ENCODE measurements at regions not wholly inside any gene's neighbourhood (a gene's known extent, or its start where the extent isn't known, plus 50 kb on each side); places are given as distances from the start of the nearest gene placed in this dataset.

GRCh38 chr6:45806172-45806571 lies 209.5 kb downstream of the CLIC5 start:
- H3K9me3 ChIP-seq (ENCODE audit: control insufficient read depth, insufficient read depth, low read length), result no peaks in the 10 kb centered on the region
- H3K4me1 ChIP-seq (ENCODE audit: control insufficient read depth, insufficient read depth, low read length), result no peaks in the 10 kb centered on the region
- H3K9me3 Mint-ChIP-seq, result no peaks in the 10 kb centered on the region
- no peak overlapping the region for H3K4me3 Mint-ChIP-seq
- intact Hi-C loops (cut with micrococcal nuclease), result no loop called here
- H3K27ac ChIP-seq (ENCODE audit: low read length), result no peak overlapping the region
- no peak for DNase-seq
- TF ChIP-seq CTCF (IDR thresholded peaks at IDR 0.05), result no peak
- no peak overlapping the region for H3K27ac Mint-ChIP-seq
- no peaks in the 10 kb centered on the region for H3K36me3 Mint-ChIP-seq
- H3K4me3 ChIP-seq (ENCODE audit: low read length), result no peak overlapping the region
- peaks cover 0 to 5% of the 10 kb centered on the region in 2 donors for H3K4me1 Mint-ChIP-seq
- H3K27me3 Mint-ChIP-seq (ENCODE audit: low read depth in 2 of 2), result peaks cover 0 to 18% of the 10 kb centered on the region in 2 donors
- ATAC-seq, result no peak
- H3K27me3 ChIP-seq (ENCODE audit: control insufficient read depth, insufficient read depth, low read length), result no peaks in the 10 kb centered on the region
- H3K36me3 ChIP-seq (ENCODE audit: control insufficient read depth, insufficient read depth, low read length), result no peaks in the 10 kb centered on the region
- 16% methylated on average over 1 of the region's 1 CpG for WGBS (ENCODE audit: insufficient coverage)

- H3K4me1 ChIP-seq (ENCODE audit: control insufficient read depth, insufficient read depth, low read length), result no peaks in the 10 kb centered on the region
- Mint-ChIP-seq H3K4me1 (no peaks in the 10 kb centered on the region), H3K27ac (no peak overlapping the region), H3K36me3 (no peaks in the 10 kb centered on the region), H3K27me3 (ENCODE audit: low read depth in 2 of 2) (no peaks in the 10 kb centered on the region), H3K4me3 (no peak overlapping the region), H3K9me3 (no peaks in the 10 kb centered on the region)
- no peak overlapping the region for H3K27ac ChIP-seq (ENCODE audit: low read length)
- H3K36me3 ChIP-seq (ENCODE audit: control insufficient read depth, insufficient read depth, low read length), result no peaks in the 10 kb centered on the region
- H3K9me3 ChIP-seq (ENCODE audit: control insufficient read depth, insufficient read depth, low read length), result no peaks in the 10 kb centered on the region
- ATAC-seq (no peak), DNase-seq (no peak)
- WGBS (ENCODE audit: insufficient coverage), result 96% methylated on average over 4 of the region's 4 CpGs
- no peak for TF ChIP-seq CTCF (IDR thresholded peaks at IDR 0.05)
- H3K4me3 ChIP-seq (ENCODE audit: low read length), result no peak overlapping the region
- intact Hi-C loops (cut with micrococcal nuclease), result no loop called here
- H3K27me3 ChIP-seq (ENCODE audit: control insufficient read depth, insufficient read depth, low read length), result no peaks in the 10 kb centered on the region
These were observed 212.6 kb downstream of the CLIC5 start for GRCh38 chr6:45803071-45803470.

GRCh38 chr6:45801471-45802289 lies 214.0 kb downstream of the CLIC5 start:
- Histone ChIP-seq H3K27me3 (ENCODE audit: control insufficient read depth, insufficient read depth, low read length) (no peaks in the 10 kb centered on the region), H3K27ac (ENCODE audit: low read length) (no peak overlapping the region), H3K9me3 (ENCODE audit: control insufficient read depth, insufficient read depth, low read length) (no peaks in the 10 kb centered on the region), H3K4me3 (ENCODE audit: low read length) (no peak overlapping the region), H3K36me3 (ENCODE audit: control insufficient read depth, insufficient read depth, low read length) (no peaks in the 10 kb centered on the region), H3K4me1 (ENCODE audit: control insufficient read depth, insufficient read depth, low read length) (no peaks in the 10 kb centered on the region)
- H3K27me3 Mint-ChIP-seq (ENCODE audit: low read depth in 2 of 2), result peaks cover 0 to 3% of the 10 kb centered on the region in 2 donors
- intact Hi-C loops (cut with micrococcal nuclease), result no loop called here
- ATAC-seq (no peak), DNase-seq (no peak)
- H3K27ac Mint-ChIP-seq, result no peak overlapping the region
- H3K4me1 Mint-ChIP-seq, result no peaks in the 10 kb centered on the region
- H3K4me3 Mint-ChIP-seq, result no peak overlapping the region
- no peaks in the 10 kb centered on the region for H3K9me3 Mint-ChIP-seq
- WGBS (ENCODE audit: insufficient coverage), result 45% methylated on average over 10 of the region's 10 CpGs
- H3K36me3 Mint-ChIP-seq, result no peaks in the 10 kb centered on the region
- no peak for TF ChIP-seq CTCF (IDR thresholded peaks at IDR 0.05)

GRCh38 chr6:45800911-45801310 lies 214.7 kb downstream of the CLIC5 start:
- Histone ChIP-seq H3K9me3 (ENCODE audit: control insufficient read depth, insufficient read depth, low read length) (no peaks in the 10 kb centered on the region), H3K4me1 (ENCODE audit: control insufficient read depth, insufficient read depth, low read length) (no peaks in the 10 kb centered on the region), H3K4me3 (ENCODE audit: low read length) (no peak overlapping the region), H3K36me3 (ENCODE audit: control insufficient read depth, insufficient read depth, low read length) (no peaks in the 10 kb centered on the region), H3K27ac (ENCODE audit: low read length) (no peak overlapping the region), H3K27me3 (ENCODE audit: control insufficient read depth, insufficient read depth, low read length) (no peaks in the 10 kb centered on the region)
- H3K27ac Mint-ChIP-seq, result no peak overlapping the region
- intact Hi-C loops (cut with micrococcal nuclease), result no loop called here
- no peaks in the 10 kb centered on the region for H3K36me3 Mint-ChIP-seq
- no peak for DNase-seq
- WGBS (ENCODE audit: insufficient coverage), result 58% methylated on average over 5 of the region's 5 CpGs
- TF ChIP-seq CTCF (IDR thresholded peaks at IDR 0.05), result no peak
- ATAC-seq, result no peak
- no peak overlapping the region for H3K4me3 Mint-ChIP-seq
- no peaks in the 10 kb centered on the region for H3K9me3 Mint-ChIP-seq
- H3K27me3 Mint-ChIP-seq (ENCODE audit: low read depth in 2 of 2), result peaks cover 0 to 3% of the 10 kb centered on the region in 2 donors
- no peaks in the 10 kb centered on the region for H3K4me1 Mint-ChIP-seq

Data from natural killer cell (primary cell).